Right lobe of liver (tissue), 4 donors: ENCODE measurements at regions not wholly inside any gene's neighbourhood (a gene's known extent, or its start where the extent isn't known, plus 50 kb on each side); places are given as distances from the start of the nearest gene placed in this dataset.

ENCODE experiments used
- POLR2A ChIP-seq: fragments of 450-650 bp; IDR thresholded peaks from one replicate; pipeline ENCODE4 v1.6.1; 2017; ENCODE audit warnings: antibody characterized with exemption, mild to moderate bottlenecking
- TF ChIP-seq, protein P1 (sequence below), 4 donors: fragments of 200-600 bp in 3 of 4; fragments of 450-650 bp in 1 of 4; IDR thresholded peaks; one replicate each; pipeline versions ENCODE4 v1.5.1 to v1.8.0; 2016 to 2022; ENCODE audit warnings: antibody characterized with exemption in 4 of 4, mild to moderate bottlenecking in 2 of 4
- donor health status: DM: no; HTN: no; CAD: no.
- donor health status: DM: no; HTN: no; CAD: no.
- donor health status: DM: no; HTN: yes; CAD: no.

DNA sequence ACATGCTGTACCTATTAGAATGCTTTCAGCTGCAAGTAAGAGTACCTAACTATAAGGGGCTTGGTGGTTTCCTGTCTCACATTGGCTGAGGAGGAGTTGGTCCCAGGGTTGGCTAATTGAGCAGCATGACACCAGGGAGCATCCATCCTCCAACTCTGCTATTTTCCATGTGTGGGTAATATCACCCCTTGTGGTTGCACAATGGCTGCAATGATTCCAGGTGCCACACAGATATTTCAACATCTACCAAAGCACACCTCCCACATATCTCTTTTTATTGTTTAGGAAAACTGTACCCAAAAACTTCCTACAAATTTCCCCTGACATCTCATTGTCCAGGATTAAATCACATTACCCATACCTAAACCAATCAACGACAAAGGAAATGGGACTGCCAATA lies 118.0 kb upstream of the EEA1 start:
- TF ChIP-seq, protein P1, sequence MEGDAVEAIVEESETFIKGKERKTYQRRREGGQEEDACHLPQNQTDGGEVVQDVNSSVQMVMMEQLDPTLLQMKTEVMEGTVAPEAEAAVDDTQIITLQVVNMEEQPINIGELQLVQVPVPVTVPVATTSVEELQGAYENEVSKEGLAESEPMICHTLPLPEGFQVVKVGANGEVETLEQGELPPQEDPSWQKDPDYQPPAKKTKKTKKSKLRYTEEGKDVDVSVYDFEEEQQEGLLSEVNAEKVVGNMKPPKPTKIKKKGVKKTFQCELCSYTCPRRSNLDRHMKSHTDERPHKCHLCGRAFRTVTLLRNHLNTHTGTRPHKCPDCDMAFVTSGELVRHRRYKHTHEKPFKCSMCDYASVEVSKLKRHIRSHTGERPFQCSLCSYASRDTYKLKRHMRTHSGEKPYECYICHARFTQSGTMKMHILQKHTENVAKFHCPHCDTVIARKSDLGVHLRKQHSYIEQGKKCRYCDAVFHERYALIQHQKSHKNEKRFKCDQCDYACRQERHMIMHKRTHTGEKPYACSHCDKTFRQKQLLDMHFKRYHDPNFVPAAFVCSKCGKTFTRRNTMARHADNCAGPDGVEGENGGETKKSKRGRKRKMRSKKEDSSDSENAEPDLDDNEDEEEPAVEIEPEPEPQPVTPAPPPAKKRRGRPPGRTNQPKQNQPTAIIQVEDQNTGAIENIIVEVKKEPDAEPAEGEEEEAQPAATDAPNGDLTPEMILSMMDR (IDR thresholded peaks at IDR 0.05): no peak
- TF ChIP-seq POLR2A: no peak
